Loucy (cell line): ENCODE measurements at regions not wholly inside any gene's neighbourhood (a gene's known extent, or its start where the extent isn't known, plus 50 kb on each side); places are given as distances from the start of the nearest gene placed in this dataset.

Experiments used
- EZH2phosphoT487 ChIP-seq: fragments of 200-600 bp; IDR thresholded peaks from 2 replicates; pipeline ENCODE4 v1.6.1; 2018; ENCODE audit warnings: antibody characterized with exemption, mild to moderate bottlenecking, moderate library complexity, borderline replicate concordance
- TF ChIP-seq, protein P1 (sequence below): fragments of 200-600 bp; sonication (generic); conservative IDR thresholded peaks from 2 replicates; pipeline ENCODE4 v1.5.1; 2014; ENCODE audit warnings: mild to moderate bottlenecking, antibody characterized with exemption, low read length

DNA sequence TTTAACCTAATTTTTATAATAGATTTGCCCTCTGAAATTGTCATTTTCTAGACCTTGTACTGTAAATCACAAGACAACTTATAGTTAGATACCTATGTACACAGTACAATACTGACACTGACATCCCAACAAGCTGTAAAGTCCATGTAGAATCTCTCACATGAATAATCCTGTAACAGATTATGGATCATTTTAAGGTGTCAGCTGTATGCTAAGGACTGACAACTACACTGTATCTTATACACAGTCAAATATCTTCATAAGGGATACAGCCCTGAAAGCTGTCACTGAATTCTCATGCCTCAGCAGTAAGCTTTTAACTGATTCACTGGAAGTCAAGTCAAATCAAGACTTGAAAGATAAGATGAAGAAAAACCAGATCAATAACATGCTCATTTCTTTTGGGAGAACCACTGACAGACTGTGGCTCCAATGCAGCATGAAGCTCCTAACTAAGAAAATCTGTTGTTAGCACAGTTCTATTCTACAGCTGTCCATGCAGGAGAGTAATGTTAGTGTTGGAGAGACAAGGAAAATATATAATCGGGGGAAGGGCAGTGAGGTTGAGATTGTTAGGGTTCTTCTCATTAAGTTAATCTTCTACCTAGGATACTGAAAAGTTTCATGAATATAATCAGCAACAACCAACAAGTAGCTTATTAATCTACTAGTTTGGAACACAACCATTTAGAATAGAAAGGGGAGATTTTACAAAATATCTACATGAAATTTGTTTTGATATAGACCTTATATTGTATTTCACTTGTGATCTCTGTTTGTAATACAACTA is 612.0 kb downstream of the PCDH18 start:
- TF ChIP-seq, protein P1, sequence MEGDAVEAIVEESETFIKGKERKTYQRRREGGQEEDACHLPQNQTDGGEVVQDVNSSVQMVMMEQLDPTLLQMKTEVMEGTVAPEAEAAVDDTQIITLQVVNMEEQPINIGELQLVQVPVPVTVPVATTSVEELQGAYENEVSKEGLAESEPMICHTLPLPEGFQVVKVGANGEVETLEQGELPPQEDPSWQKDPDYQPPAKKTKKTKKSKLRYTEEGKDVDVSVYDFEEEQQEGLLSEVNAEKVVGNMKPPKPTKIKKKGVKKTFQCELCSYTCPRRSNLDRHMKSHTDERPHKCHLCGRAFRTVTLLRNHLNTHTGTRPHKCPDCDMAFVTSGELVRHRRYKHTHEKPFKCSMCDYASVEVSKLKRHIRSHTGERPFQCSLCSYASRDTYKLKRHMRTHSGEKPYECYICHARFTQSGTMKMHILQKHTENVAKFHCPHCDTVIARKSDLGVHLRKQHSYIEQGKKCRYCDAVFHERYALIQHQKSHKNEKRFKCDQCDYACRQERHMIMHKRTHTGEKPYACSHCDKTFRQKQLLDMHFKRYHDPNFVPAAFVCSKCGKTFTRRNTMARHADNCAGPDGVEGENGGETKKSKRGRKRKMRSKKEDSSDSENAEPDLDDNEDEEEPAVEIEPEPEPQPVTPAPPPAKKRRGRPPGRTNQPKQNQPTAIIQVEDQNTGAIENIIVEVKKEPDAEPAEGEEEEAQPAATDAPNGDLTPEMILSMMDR: no peak
- TF ChIP-seq EZH2phosphoT487: no peak
